Astrocyte of the spinal cord (primary cell): ENCODE measurements at regions not wholly inside any gene's neighbourhood (a gene's known extent, or its start where the extent isn't known, plus 50 kb on each side); places are given as distances from the start of the nearest gene placed in this dataset.

Source experiments
- DNase-seq: peaks from one replicate; pipeline ENCODE4 v3.0.0; 2011; ENCODE audit warnings: low read depth, low spot score
- H3K4me3 ChIP-seq: 2 replicates; pipeline ENCODE4 v1.5.1; 2011; ENCODE audit warnings: low read depth, mild to moderate bottlenecking, low read length, moderate library complexity
- in situ Hi-C: cut with HindIII; loops from 2 replicates; pipeline ENCODE4 v1.10.0; 2017; ENCODE audit warnings: low sequenced_read_pairs
- TF ChIP-seq, protein P1 (sequence below): IDR thresholded peaks from 2 replicates; pipeline ENCODE4 v1.5.1; 2012; ENCODE audit warnings: low read depth, mild to moderate bottlenecking, low read length, inconsistent platforms

DNA sequence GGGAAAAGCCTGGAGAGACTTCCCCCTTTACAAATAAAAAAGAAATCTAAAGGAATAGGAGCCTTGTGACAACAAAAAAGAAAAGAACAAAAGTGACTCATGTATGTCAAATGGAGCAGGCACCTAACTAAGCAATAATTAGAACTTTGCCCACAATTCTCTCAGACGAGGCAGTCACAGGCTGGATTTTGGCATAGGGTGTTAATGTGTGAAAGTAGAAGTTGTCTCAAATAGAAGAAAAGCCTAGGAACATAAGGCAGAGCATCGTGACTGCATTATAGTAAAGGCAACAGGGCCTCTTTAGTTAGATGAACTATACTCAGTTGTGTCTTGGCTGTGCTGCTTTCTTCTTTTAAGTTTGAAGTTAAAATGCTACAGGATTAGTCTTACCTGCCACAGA, 219.9 kb upstream of the TMEM161B start:
- no peak for DNase-seq
- no peak overlapping the region for H3K4me3 ChIP-seq
- in situ Hi-C loops, result no loop called here
- TF ChIP-seq, protein P1, sequence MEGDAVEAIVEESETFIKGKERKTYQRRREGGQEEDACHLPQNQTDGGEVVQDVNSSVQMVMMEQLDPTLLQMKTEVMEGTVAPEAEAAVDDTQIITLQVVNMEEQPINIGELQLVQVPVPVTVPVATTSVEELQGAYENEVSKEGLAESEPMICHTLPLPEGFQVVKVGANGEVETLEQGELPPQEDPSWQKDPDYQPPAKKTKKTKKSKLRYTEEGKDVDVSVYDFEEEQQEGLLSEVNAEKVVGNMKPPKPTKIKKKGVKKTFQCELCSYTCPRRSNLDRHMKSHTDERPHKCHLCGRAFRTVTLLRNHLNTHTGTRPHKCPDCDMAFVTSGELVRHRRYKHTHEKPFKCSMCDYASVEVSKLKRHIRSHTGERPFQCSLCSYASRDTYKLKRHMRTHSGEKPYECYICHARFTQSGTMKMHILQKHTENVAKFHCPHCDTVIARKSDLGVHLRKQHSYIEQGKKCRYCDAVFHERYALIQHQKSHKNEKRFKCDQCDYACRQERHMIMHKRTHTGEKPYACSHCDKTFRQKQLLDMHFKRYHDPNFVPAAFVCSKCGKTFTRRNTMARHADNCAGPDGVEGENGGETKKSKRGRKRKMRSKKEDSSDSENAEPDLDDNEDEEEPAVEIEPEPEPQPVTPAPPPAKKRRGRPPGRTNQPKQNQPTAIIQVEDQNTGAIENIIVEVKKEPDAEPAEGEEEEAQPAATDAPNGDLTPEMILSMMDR, result no peak

DNA sequence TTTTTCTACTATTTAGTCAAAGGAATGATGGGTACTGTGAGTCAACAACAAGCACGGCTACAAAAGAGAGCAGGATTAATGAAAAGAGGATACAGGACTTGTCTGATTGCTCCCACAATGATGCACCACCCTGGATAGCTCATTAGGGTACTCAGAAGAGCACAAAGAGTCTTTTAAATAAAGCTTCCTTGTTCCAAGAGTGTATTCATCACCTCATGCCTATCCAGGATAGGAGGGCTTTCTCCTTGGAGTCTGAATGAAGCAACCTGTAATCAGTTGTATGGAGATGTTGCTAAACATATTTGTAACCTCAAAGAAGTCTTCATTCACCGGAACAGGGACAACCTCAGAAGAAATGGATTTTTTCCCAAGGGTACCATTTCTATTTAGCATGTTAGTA, 219.5 kb upstream of the TMEM161B start:
- in situ Hi-C loops, result no loop called here
- DNase-seq, result no peak
- TF ChIP-seq, protein P1, result no peak
- no peak overlapping the region for H3K4me3 ChIP-seq

DNA sequence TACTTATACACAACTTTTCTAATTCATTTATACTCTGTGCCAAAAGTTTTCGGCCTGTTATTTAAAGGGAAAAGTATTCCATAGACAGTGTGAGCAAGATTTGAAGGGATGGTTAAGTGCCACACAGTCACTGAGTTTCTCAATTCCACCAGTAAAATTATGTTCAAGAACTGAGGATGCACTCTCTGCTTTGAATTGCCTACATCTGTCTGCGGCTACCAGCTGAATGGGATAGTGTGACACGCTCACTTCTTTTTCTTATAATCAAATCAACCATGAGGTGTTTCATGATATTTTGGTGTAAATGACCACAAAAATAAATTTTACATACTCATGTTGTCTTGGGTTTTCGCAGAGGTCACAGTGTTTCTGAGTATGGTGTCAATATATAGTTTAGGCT, 218.4 kb upstream of the TMEM161B start:
- no peak overlapping the region for H3K4me3 ChIP-seq
- TF ChIP-seq, protein P1, result no peak
- no peak for DNase-seq
- in situ Hi-C loops, result no loop called here

DNA sequence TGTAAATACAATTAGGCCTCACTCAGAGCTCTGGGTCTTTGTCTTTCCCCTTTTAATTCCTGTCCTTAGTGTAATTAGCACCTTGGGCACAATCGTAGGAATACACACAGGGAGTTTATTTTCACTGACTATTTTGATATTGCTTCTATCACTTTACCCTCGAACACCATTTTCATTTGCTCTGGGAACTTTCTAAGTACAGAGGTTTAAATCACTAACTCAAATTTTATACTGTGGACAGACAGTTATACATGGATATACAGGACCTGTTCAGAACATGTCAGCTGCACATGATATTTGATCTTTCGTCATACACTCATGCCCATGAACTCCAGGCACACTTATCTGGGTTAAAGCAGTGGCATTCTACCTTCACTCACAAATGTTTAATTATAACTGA, 217.8 kb upstream of the TMEM161B start:
- TF ChIP-seq, protein P1, result no peak
- no peak for DNase-seq
- in situ Hi-C loops, result no loop called here
- H3K4me3 ChIP-seq, result no peak overlapping the region

DNA sequence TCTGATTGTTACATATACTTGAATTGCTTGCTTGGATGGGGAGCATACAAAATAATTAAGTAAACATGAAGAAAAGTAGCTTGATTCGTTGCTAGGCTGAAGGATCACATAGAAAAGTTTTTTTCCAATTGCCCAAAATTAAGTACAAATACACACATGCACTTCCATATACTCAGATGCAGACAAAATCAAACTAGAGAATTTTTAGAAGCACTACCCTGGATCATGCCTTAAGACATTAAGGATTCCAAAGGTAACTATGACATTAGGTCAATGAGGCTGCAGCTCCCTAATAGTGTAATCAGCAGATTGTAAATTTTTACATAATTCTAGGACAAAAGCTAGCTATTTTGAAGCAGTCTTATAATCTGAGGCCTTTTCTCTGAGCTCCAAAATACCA, 216.9 kb upstream of the TMEM161B start:
- no peak for DNase-seq
- in situ Hi-C loops, result no loop called here
- no peak overlapping the region for H3K4me3 ChIP-seq
- TF ChIP-seq, protein P1, result no peak

DNA sequence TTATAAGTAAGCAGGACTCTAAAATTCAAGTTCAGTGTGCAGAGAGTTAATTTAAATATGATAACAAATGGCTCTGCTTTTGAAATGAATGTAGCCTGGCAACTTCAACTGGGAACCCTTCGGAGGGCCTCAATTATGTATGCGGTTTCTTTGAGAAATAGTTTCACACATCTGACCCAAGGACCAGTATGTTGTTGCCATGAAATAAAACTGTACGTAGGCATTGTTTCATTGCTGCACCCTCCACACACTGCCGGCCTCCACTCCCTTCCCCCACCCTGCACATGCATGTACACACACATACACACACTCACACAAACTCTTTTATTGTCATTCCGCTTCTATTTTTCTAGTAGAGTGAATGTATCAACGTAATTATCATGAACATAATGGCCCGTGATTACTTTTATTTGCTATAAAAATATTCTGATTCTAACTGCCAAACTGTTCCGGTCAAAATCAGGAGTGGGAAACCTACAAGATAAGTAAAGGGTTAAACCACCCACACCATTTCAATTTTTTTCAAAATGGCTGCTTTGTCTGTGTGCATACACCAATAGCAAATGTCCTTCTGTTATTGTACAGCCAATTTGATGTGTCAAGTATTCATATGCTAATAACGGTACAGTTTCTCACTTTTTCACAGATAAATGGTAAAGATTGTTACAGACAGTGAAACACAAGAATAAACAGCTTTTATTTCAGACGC, 215.5 kb upstream of the TMEM161B start:
- in situ Hi-C loops, result no loop called here
- TF ChIP-seq, protein P1, result no peak
- no peak for DNase-seq

More for the DNA sequence above, 215.5 kb upstream of the TMEM161B start:
- no peak overlapping the region for H3K4me3 ChIP-seq
